Panc1 (cell line): ENCODE measurements at regions not wholly inside any gene's neighbourhood (a gene's known extent, or its start where the extent isn't known, plus 50 kb on each side); places are given as distances from the start of the nearest gene placed in this dataset.

Source experiments
- POLR2AphosphoS5 ChIP-seq: IDR thresholded peaks from 2 replicates; pipeline ENCODE4 v1.6.1; 2012; ENCODE audit warnings: mild to moderate bottlenecking, low read depth, low read length, moderate library complexity
- REST ChIP-seq, 2 experiments: IDR thresholded peaks; 2 replicates each; pipeline ENCODE4 v1.6.1; 2011 to 2012; ENCODE audit warnings: low read depth in 2 of 2, control low read depth in 1 of 2, low read length in 1 of 2, mild to moderate bottlenecking in 1 of 2, moderate library complexity in 1 of 2; ENCODE audit not compliant: insufficient read depth in 1 of 2
- SIN3A ChIP-seq: IDR thresholded peaks from 2 replicates; pipeline ENCODE4 v1.6.1; 2012; ENCODE audit warnings: low read depth, mild to moderate bottlenecking, low read length, moderate library complexity, borderline replicate concordance; ENCODE audit not compliant: insufficient read depth
- TCF7L2 ChIP-seq: IDR thresholded peaks from 2 replicates; pipeline ENCODE4 v1.6.1; 2011; ENCODE audit warnings: mild to moderate bottlenecking, low read depth, low read length, inconsistent platforms
- TF ChIP-seq, protein P1 (sequence below): fragments of 450-650 bp; IDR thresholded peaks from 2 replicates; pipeline ENCODE4 v1.5.1; 2017; ENCODE audit warnings: mild to moderate bottlenecking

- TF ChIP-seq, protein P1, sequence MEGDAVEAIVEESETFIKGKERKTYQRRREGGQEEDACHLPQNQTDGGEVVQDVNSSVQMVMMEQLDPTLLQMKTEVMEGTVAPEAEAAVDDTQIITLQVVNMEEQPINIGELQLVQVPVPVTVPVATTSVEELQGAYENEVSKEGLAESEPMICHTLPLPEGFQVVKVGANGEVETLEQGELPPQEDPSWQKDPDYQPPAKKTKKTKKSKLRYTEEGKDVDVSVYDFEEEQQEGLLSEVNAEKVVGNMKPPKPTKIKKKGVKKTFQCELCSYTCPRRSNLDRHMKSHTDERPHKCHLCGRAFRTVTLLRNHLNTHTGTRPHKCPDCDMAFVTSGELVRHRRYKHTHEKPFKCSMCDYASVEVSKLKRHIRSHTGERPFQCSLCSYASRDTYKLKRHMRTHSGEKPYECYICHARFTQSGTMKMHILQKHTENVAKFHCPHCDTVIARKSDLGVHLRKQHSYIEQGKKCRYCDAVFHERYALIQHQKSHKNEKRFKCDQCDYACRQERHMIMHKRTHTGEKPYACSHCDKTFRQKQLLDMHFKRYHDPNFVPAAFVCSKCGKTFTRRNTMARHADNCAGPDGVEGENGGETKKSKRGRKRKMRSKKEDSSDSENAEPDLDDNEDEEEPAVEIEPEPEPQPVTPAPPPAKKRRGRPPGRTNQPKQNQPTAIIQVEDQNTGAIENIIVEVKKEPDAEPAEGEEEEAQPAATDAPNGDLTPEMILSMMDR: no peak
- TF ChIP-seq REST (IDR thresholded peaks at IDR 0.05; ENCODE audit: insufficient read depth in 1 of 2, low read depth in 2 of 2, low read length in 1 of 2) (no peak), SIN3A (no peak), POLR2AphosphoS5 (no peak), TCF7L2 (no peak)
Observed at GRCh38 chr4:187059021-187059420, 335.4 kb upstream of the FAT1 start.
